ENCODE measurements at regions not wholly inside any gene's neighbourhood (a gene's known extent, or its start where the extent isn't known, plus 50 kb on each side); places are given as distances from the start of the nearest gene placed in this dataset.

DNA sequence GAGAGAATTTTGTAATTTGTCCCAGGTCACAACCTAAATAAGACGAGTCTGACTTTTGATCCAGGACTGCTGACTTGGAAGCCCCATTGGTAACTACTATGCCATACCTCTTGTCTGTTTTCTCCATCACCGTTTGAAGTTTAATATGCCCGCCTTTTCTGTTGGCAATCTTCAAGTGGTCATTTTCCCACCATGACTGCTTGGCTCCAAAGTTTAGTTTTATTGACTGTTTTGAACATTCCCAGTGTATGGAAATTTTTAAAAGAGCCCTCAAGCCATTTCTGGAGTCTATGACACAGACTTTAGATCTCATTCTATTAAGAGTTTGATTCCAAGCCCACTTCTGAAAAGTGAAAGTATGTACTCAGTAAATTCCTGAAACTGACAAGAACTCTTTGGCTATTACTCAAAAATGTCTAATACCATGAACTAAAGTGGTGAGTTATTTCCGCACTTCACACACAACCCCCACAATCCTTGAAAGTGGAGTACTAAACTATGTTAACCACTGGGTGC lies 136.7 kb upstream of the ADAMTS9 start:
- H3K36me3 ChIP-seq (ENCODE audit: control insufficient read depth in 5 of 5, insufficient read depth in 5 of 5, low read length in 5 of 5) = no peaks in the 10 kb centered on the region
- H3K4me3 ChIP-seq (ENCODE audit: low read depth in 1 of 5, low read length in 5 of 5) = no peak overlapping the region
- H3K4me1 ChIP-seq (ENCODE audit: control insufficient read depth in 5 of 5, insufficient read depth in 5 of 5, low read length in 5 of 5) = peaks cover 0 to 21% (median 12%) of the 10 kb centered on the region in 5 donors
- no peaks in the 10 kb centered on the region for H3K27me3 ChIP-seq (ENCODE audit: control insufficient read depth in 5 of 5, insufficient read depth in 4 of 5, low read length in 5 of 5)
- no peaks in the 10 kb centered on the region for H3K9me3 ChIP-seq (ENCODE audit: control insufficient read depth in 5 of 5, low read length in 5 of 5)
- H3K27ac ChIP-seq (ENCODE audit: low read depth, low read length) = no peak overlapping the region
- no peak overlapping the region for H3K9ac ChIP-seq (ENCODE audit: low read length in 5 of 5)

DNA sequence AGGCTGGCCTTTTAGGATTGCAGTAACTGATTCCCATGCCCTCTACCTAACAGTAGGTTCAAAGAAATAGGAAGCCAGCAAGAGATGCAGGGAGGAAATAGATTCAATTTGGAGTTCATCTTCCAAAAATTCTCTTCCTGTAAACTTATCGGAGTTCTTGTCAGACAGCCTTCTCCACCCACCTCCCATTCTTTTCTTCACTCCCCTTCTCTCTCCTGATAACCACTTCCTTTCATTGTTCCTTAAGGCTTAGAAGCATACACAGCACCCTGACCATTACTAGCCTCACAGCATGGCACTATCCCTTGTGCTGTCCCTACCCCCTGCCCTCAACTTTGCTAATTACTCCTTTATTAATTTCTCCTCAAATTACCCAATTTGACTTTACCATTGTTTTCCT lies 130.4 kb upstream of the ADAMTS9 start:
- no peak overlapping the region for H3K4me3 ChIP-seq (ENCODE audit: low read depth in 1 of 5, low read length in 5 of 5)
- H3K4me1 ChIP-seq (ENCODE audit: control insufficient read depth in 5 of 5, insufficient read depth in 5 of 5, low read length in 5 of 5) = peaks cover 2 to 33% (median 28%) of the 10 kb centered on the region in 5 donors
- no peaks in the 10 kb centered on the region for H3K9me3 ChIP-seq (ENCODE audit: control insufficient read depth in 5 of 5, low read length in 5 of 5)

DNA sequence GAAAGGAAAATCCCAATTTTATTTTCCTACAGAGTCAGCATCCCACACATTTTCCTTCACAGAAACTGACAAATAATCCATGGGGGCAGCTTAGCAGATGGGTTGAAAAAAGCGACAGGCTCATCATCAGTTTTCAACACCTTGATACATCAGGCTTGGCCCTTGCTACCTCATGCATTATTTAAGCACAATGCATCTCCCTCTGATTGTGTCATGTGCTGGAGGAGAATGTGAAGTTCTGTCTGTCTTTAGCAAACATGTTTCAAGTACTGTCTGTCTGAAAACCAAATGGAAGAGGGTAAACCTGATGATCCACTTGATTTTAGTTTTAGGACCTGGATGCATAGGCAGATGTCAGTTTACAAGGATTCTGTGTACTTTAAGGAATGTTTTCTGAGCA lies 128.6 kb upstream of the ADAMTS9 start:
- H3K27ac ChIP-seq (ENCODE audit: low read depth, low read length) = no peak overlapping the region
- H3K4me1 ChIP-seq (ENCODE audit: control insufficient read depth in 5 of 5, insufficient read depth in 5 of 5, low read length in 5 of 5) = peaks cover 2 to 28% (median 20%) of the 10 kb centered on the region in 5 donors
- no peaks in the 10 kb centered on the region for H3K9me3 ChIP-seq (ENCODE audit: control insufficient read depth in 5 of 5, low read length in 5 of 5)
- H3K27me3 ChIP-seq (ENCODE audit: control insufficient read depth in 5 of 5, insufficient read depth in 4 of 5, low read length in 5 of 5) = no peaks in the 10 kb centered on the region
- no peak overlapping the region for H3K9ac ChIP-seq (ENCODE audit: low read length in 5 of 5)
- peaks cover 0 to 3% (median 0%) of the 10 kb centered on the region in 5 donors for H3K36me3 ChIP-seq (ENCODE audit: control insufficient read depth in 5 of 5, insufficient read depth in 5 of 5, low read length in 5 of 5)
- H3K4me3 ChIP-seq (ENCODE audit: low read depth in 1 of 5, low read length in 5 of 5) = no peak overlapping the region

More for the DNA sequence above, 130.4 kb upstream of the ADAMTS9 start:
- no peaks in the 10 kb centered on the region for H3K27me3 ChIP-seq (ENCODE audit: control insufficient read depth in 5 of 5, insufficient read depth in 4 of 5, low read length in 5 of 5)
- no peaks in the 10 kb centered on the region for H3K36me3 ChIP-seq (ENCODE audit: control insufficient read depth in 5 of 5, insufficient read depth in 5 of 5, low read length in 5 of 5)
- no peak overlapping the region for H3K27ac ChIP-seq (ENCODE audit: low read depth, low read length)
- no peak overlapping the region for H3K9ac ChIP-seq (ENCODE audit: low read length in 5 of 5)

DNA sequence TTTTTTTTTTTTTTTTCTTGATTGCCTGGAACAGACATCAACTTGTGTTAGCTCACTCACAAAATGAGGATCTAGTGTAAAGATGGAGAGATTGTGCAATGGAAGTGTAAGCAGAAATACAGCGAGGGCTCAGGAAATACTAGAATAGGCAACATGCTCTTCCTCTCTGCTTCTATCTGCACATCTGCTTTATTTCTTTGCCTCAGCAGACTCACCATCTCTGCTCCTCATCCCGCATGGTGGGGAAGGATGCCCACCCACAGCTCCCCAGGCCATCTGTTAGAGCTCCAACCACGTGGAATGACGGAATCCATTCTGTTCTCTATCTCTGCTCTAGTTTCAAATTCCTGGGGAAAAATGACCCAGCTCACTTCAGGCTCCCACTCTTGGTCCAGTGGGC lies 128.0 kb upstream of the ADAMTS9 start:
- Histone ChIP-seq H3K4me3 (ENCODE audit: low read depth in 1 of 5, low read length in 5 of 5) (peak overlapping the region in 1 of 5 donors; percentile 9), H3K27me3 (ENCODE audit: control insufficient read depth in 5 of 5, insufficient read depth in 4 of 5, low read length in 5 of 5) (no peaks in the 10 kb centered on the region), H3K36me3 (ENCODE audit: control insufficient read depth in 5 of 5, insufficient read depth in 5 of 5, low read length in 5 of 5) (peaks cover 0 to 3% (median 0%) of the 10 kb centered on the region in 5 donors), H3K4me1 (ENCODE audit: control insufficient read depth in 5 of 5, insufficient read depth in 5 of 5, low read length in 5 of 5) (peaks cover 2 to 28% (median 20%) of the 10 kb centered on the region in 5 donors), H3K9ac (ENCODE audit: low read length in 5 of 5) (no peak overlapping the region), H3K9me3 (ENCODE audit: control insufficient read depth in 5 of 5, low read length in 5 of 5) (no peaks in the 10 kb centered on the region), H3K27ac (ENCODE audit: low read depth, low read length) (peak overlapping the region; percentile 38)

DNA sequence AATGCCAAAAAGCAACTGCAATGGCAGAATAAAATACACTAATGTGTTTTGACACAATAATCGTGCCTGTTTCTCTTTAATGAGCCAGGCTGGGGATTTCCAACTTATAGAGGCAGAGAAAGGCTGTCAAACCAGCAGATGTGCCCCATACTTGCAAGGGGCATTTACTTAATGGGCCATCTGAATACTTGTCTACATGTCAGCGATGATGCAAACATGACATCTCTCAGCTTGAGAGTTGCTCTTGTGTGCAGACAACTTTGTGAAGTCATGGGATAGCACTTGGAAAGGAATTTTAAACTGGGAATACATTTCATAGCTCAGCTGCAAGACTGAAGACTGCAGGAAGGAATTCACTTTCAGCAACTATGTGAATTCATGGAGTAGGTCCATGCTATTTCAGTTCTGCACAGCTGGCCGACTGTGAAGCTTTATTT lies 127.4 kb upstream of the ADAMTS9 start:
- H3K27ac ChIP-seq (ENCODE audit: low read depth, low read length) = peak overlapping the region; percentile 38
- H3K9ac ChIP-seq (ENCODE audit: low read length in 5 of 5) = no peak overlapping the region
- H3K4me3 ChIP-seq (ENCODE audit: low read depth in 1 of 5, low read length in 5 of 5) = peak overlapping the region in 2 of 5 donors; percentile 2 to 9
- peaks cover 2 to 28% (median 20%) of the 10 kb centered on the region in 5 donors for H3K4me1 ChIP-seq (ENCODE audit: control insufficient read depth in 5 of 5, insufficient read depth in 5 of 5, low read length in 5 of 5)
- peaks cover 0 to 3% (median 0%) of the 10 kb centered on the region in 5 donors for H3K36me3 ChIP-seq (ENCODE audit: control insufficient read depth in 5 of 5, insufficient read depth in 5 of 5, low read length in 5 of 5)
- H3K9me3 ChIP-seq (ENCODE audit: control insufficient read depth in 5 of 5, low read length in 5 of 5) = no peaks in the 10 kb centered on the region
- no peaks in the 10 kb centered on the region for H3K27me3 ChIP-seq (ENCODE audit: control insufficient read depth in 5 of 5, insufficient read depth in 4 of 5, low read length in 5 of 5)

DNA sequence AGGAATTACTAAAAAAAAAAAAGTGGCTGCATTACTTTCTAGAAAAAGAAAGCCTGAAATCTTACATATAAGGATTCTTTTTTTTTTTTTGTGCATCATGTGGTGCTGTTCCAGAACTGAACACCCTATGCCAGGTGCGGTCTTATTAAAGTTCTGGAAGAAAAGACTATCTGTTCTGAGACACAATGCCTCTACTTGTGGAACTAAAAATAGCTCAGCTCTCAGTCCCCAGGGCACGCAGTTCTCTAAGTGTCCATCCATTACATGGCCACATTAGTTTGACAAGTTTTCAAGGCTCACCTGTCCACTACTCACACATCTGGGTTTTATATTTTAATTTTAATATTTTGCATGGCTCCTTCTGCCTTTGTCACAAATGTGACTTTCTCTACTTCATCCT lies 126.6 kb upstream of the ADAMTS9 start:
- H3K9me3 ChIP-seq (ENCODE audit: control insufficient read depth in 5 of 5, low read length in 5 of 5) = no peaks in the 10 kb centered on the region
- no peak overlapping the region for H3K4me3 ChIP-seq (ENCODE audit: low read depth in 1 of 5, low read length in 5 of 5)
- H3K9ac ChIP-seq (ENCODE audit: low read length in 5 of 5) = no peak overlapping the region
- H3K27ac ChIP-seq (ENCODE audit: low read depth, low read length) = peak overlapping the region; percentile 38
- H3K27me3 ChIP-seq (ENCODE audit: control insufficient read depth in 5 of 5, insufficient read depth in 4 of 5, low read length in 5 of 5) = no peaks in the 10 kb centered on the region
- H3K36me3 ChIP-seq (ENCODE audit: control insufficient read depth in 5 of 5, insufficient read depth in 5 of 5, low read length in 5 of 5) = peaks cover 0 to 4% (median 0%) of the 10 kb centered on the region in 5 donors
- peaks cover 2 to 28% (median 20%) of the 10 kb centered on the region in 5 donors for H3K4me1 ChIP-seq (ENCODE audit: control insufficient read depth in 5 of 5, insufficient read depth in 5 of 5, low read length in 5 of 5)

DNA sequence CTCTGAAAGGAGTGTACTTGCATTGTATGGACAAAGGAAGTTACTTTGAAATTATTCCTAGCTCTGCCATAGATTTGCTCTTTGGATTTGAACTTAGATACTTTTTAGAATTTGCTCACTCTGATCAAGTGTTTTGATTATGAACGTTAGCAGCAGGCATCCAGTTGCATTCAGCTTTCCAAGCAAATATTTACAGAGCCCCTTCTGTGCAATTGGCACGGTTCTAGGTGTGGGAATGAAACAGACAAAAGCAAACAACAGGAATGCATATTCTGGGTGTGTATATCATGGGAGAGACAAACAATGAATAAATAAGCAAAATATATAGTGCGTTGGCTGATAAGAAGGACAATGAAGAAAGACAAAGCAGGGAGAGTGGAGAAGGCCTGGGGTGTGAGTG lies 125.5 kb upstream of the ADAMTS9 start:
- peaks cover 0 to 4% (median 0%) of the 10 kb centered on the region in 5 donors for H3K36me3 ChIP-seq (ENCODE audit: control insufficient read depth in 5 of 5, insufficient read depth in 5 of 5, low read length in 5 of 5)
- no peaks in the 10 kb centered on the region for H3K9me3 ChIP-seq (ENCODE audit: control insufficient read depth in 5 of 5, low read length in 5 of 5)
- peak overlapping the region; percentile 38 for H3K27ac ChIP-seq (ENCODE audit: low read depth, low read length)
- H3K4me1 ChIP-seq (ENCODE audit: control insufficient read depth in 5 of 5, insufficient read depth in 5 of 5, low read length in 5 of 5) = peaks cover 2 to 28% (median 20%) of the 10 kb centered on the region in 5 donors
- no peak overlapping the region for H3K9ac ChIP-seq (ENCODE audit: low read length in 5 of 5)
- no peaks in the 10 kb centered on the region for H3K27me3 ChIP-seq (ENCODE audit: control insufficient read depth in 5 of 5, insufficient read depth in 4 of 5, low read length in 5 of 5)
- no peak overlapping the region for H3K4me3 ChIP-seq (ENCODE audit: low read depth in 1 of 5, low read length in 5 of 5)

DNA sequence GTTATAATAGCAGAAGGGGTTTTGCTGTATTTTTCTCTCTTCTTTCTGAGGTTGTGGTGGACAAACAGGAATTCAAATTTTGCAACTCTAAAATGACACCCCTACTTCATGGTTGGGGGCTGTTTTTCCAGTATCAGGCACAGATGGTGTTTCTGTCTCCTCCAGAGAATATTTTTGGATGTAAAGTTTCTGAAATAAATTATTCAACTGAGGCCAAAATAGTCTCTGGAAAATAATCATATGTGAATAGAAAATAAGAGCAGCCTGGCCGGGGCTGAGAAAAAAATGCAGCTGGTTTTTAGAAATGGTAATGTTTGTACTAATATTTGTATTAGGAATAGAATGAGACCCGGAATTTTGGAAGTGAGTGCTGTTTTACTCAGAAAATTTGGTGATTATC lies 121.3 kb upstream of the ADAMTS9 start:
- no peak overlapping the region for H3K27ac ChIP-seq (ENCODE audit: low read depth, low read length)
- H3K4me3 ChIP-seq (ENCODE audit: low read depth in 1 of 5, low read length in 5 of 5) = no peak overlapping the region
- no peak overlapping the region for H3K9ac ChIP-seq (ENCODE audit: low read length in 5 of 5)
- no peaks in the 10 kb centered on the region for H3K9me3 ChIP-seq (ENCODE audit: control insufficient read depth in 5 of 5, low read length in 5 of 5)
- no peaks in the 10 kb centered on the region for H3K27me3 ChIP-seq (ENCODE audit: control insufficient read depth in 5 of 5, insufficient read depth in 4 of 5, low read length in 5 of 5)
- peaks cover 0 to 9% (median 2%) of the 10 kb centered on the region in 5 donors for H3K36me3 ChIP-seq (ENCODE audit: control insufficient read depth in 5 of 5, insufficient read depth in 5 of 5, low read length in 5 of 5)
- H3K4me1 ChIP-seq (ENCODE audit: control insufficient read depth in 5 of 5, insufficient read depth in 5 of 5, low read length in 5 of 5) = peaks cover 0 to 8% (median 0%) of the 10 kb centered on the region in 5 donors

DNA sequence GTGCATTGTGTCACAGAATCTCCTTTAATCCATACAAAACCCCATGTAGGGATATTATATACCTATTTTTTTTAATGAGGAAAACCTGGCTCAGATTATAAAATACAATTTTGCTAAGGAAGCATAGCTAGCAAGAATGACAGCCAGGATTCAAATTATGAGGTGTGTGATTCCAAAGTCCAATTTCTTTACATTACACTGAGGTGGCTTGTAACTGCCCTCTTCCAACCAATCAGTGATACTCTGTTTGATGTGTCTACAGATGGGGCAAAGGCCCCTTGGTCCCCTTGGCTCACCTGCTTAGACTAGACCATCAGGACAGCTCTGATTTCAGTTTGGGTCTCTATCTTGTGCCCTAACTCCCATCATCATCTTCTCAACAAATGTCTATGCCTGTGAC lies 120.3 kb upstream of the ADAMTS9 start:
- H3K9me3 ChIP-seq (ENCODE audit: control insufficient read depth in 5 of 5, low read length in 5 of 5) = no peaks in the 10 kb centered on the region
- no peak overlapping the region for H3K9ac ChIP-seq (ENCODE audit: low read length in 5 of 5)
- H3K4me1 ChIP-seq (ENCODE audit: control insufficient read depth in 5 of 5, insufficient read depth in 5 of 5, low read length in 5 of 5) = no peaks in the 10 kb centered on the region
- peaks cover 0 to 9% (median 2%) of the 10 kb centered on the region in 5 donors for H3K36me3 ChIP-seq (ENCODE audit: control insufficient read depth in 5 of 5, insufficient read depth in 5 of 5, low read length in 5 of 5)
- no peak overlapping the region for H3K27ac ChIP-seq (ENCODE audit: low read depth, low read length)
- no peak overlapping the region for H3K4me3 ChIP-seq (ENCODE audit: low read depth in 1 of 5, low read length in 5 of 5)
- no peaks in the 10 kb centered on the region for H3K27me3 ChIP-seq (ENCODE audit: control insufficient read depth in 5 of 5, insufficient read depth in 4 of 5, low read length in 5 of 5)

DNA sequence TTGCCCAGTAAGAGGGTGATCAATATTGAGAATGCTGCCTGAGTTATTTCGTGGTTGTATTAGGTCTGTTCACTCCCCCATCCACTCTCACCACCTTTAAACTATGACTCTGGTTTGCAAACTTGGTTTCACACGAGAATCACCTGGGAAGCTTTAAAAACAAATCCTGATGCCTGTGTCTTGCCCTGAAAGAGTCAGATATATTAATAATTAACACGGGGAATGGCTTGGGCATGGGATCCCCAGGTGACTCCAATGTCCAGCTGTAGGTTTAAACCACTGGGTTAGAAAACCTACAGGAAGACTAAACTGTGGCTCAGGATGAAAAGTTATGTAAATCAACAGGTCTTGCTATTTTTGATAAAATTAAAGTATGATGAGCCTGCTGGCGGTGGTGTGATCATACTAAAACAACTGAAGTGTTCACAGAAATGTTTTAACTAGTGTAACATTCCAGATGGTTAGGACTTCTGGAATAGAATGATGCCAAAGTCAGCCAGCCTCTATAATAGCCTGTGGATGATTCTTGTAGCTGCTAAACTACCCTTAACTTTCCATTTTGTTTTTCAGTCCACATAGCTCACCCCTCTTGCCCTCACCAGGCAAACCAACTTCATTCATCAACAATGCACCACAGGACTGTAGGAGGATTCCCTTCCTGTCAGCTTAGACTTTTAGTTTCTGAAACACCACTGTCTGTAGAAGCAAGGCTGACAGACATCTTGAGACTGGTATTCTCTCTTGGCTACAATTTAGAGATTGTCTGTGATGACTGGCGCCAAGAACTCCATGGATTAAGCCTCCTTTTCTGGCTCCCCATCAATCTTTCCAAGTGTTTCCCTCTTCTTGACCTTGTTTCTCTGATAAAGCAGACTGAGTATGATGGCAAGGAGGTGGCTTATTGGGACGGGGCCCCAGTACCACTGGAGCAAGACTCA lies 119.1 kb upstream of the ADAMTS9 start:
- H3K27me3 ChIP-seq (ENCODE audit: control insufficient read depth in 5 of 5, insufficient read depth in 4 of 5, low read length in 5 of 5) = no peaks in the 10 kb centered on the region
- H3K9me3 ChIP-seq (ENCODE audit: control insufficient read depth in 5 of 5, low read length in 5 of 5) = no peaks in the 10 kb centered on the region
- H3K9ac ChIP-seq (ENCODE audit: low read length in 5 of 5) = no peak overlapping the region
- peaks cover 0 to 9% (median 0%) of the 10 kb centered on the region in 5 donors for H3K36me3 ChIP-seq (ENCODE audit: control insufficient read depth in 5 of 5, insufficient read depth in 5 of 5, low read length in 5 of 5)
- H3K4me1 ChIP-seq (ENCODE audit: control insufficient read depth in 5 of 5, insufficient read depth in 5 of 5, low read length in 5 of 5) = no peaks in the 10 kb centered on the region
- no peak overlapping the region for H3K27ac ChIP-seq (ENCODE audit: low read depth, low read length)
- H3K4me3 ChIP-seq (ENCODE audit: low read depth in 1 of 5, low read length in 5 of 5) = no peak overlapping the region

Measured in subcutaneous abdominal adipose tissue (tissue), 5 donors.